B cell (primary cell): ENCODE measurements at regions not wholly inside any gene's neighbourhood (a gene's known extent, or its start where the extent isn't known, plus 50 kb on each side); places are given as distances from the start of the nearest gene placed in this dataset.

Source experiments
- ATAC-seq: fragments of 200-7000 bp; cut with Tn5 transposase; one replicate; pipeline ENCODE4 v1.10.0; 2021; ENCODE audit warnings: low read depth, mild to moderate bottlenecking, moderate number of reproducible peaks, moderate library complexity
- CTCF ChIA-PET: fragments of 350-600 bp; sonication (Branson Sonifier 250); formaldehyde crosslinking; loops from one replicate; lab custom pipeline; 2021; ENCODE audit warnings: antibody characterized with exemption, inconsistent platforms; lab: Charles Lee
- POLR2A ChIA-PET: fragments of 350-600 bp; sonication (Branson Sonifier 250); formaldehyde crosslinking; loops from one replicate; lab custom pipeline; 2021; ENCODE audit warnings: antibody characterized with exemption; lab: Charles Lee
- DNase-seq: peaks from one replicate; pipeline ENCODE4 v3.0.0; 2013
- H2AFZ ChIP-seq: 2 replicates; pipeline ENCODE4 v1.6.1; 2012; ENCODE audit warnings: mild to moderate bottlenecking, low read depth, low read length; ENCODE audit not compliant: insufficient read depth, poor library complexity, severe bottlenecking
- H3K27ac ChIP-seq, 2 donors: 1 replicate in 1 of 2; 2 replicates in 1 of 2; pipeline ENCODE4 v1.5.1; 2012 to 2013; ENCODE audit warnings: low read length in 2 of 2, mild to moderate bottlenecking in 2 of 2, moderate library complexity in 1 of 2
- H3K27me3 ChIP-seq, 4 experiments: fragments of 200-600 bp in 1 of 4; sonication (generic) in 1 of 4; replicated peaks in 1 of 4; 1 replicate in 2 of 4; 2 replicates in 2 of 4; pipeline versions ENCODE4 v1.6.1 to v1.7.0; 2013 to 2016; ENCODE audit warnings: low read length in 3 of 4, mild to moderate bottlenecking in 2 of 4, mixed read lengths in 1 of 4, moderate library complexity in 1 of 4; ENCODE audit not compliant: insufficient read depth in 4 of 4, control insufficient read depth in 3 of 4; ENCODE audit errors: control extremely low read depth in 1 of 4
- H3K36me3 ChIP-seq, 2 experiments: replicated peaks in 1 of 2; 1 replicate in 1 of 2; 2 replicates in 1 of 2; pipeline versions ENCODE4 v1.6.1 to v1.7.1; 2013; ENCODE audit warnings: low read length in 1 of 2; ENCODE audit not compliant: insufficient read depth in 2 of 2, control insufficient read depth in 1 of 2; ENCODE audit errors: control extremely low read depth in 1 of 2, extremely low read depth in 1 of 2
- H3K4me1 ChIP-seq, 2 donors: fragments of 200-600 bp in 1 of 2; sonication (generic) in 1 of 2; 1 replicate in 1 of 2; 2 replicates in 1 of 2; pipeline versions ENCODE4 v1.5.1 to v1.6.1; 2013 to 2017; ENCODE audit warnings: low read length in 2 of 2; ENCODE audit not compliant: control insufficient read depth in 2 of 2, insufficient read depth in 2 of 2
- H3K4me2 ChIP-seq: replicated peaks from 2 replicates; pipeline ENCODE3; 2012; ENCODE audit warnings: mild to moderate bottlenecking, low read depth, low read length; ENCODE audit not compliant: poor library complexity, severe bottlenecking
- H3K4me3 ChIP-seq, 5 experiments: fragments of 200-600 bp in 1 of 5; sonication (generic) in 1 of 5; 1 replicate in 3 of 5; 2 replicates in 2 of 5; pipeline versions ENCODE4 v1.5.1 to v1.7.0; 2011 to 2016; ENCODE audit warnings: low read length in 4 of 5, mild to moderate bottlenecking in 4 of 5, low read depth in 2 of 5, control low read depth in 1 of 5, moderate library complexity in 1 of 5; ENCODE audit not compliant: insufficient read depth in 1 of 5; ENCODE audit errors: control extremely low read depth in 1 of 5, extremely low read depth in 1 of 5
- H3K79me2 ChIP-seq: fragments of 200-600 bp; sonication (generic); one replicate; pipeline ENCODE4 v1.6.0; 2016; ENCODE audit warnings: low read length; ENCODE audit not compliant: control insufficient read depth, insufficient read depth
- H3K9ac ChIP-seq: fragments of 200-600 bp; sonication (generic); 2 replicates; pipeline ENCODE4 v1.6.1; 2017; ENCODE audit warnings: mild to moderate bottlenecking, low read length, moderate library complexity
- H3K9me3 ChIP-seq, 3 donors: one replicate each; pipeline versions ENCODE4 v1.6.1 to v1.7.1; 2013; ENCODE audit warnings: low read length in 2 of 3; ENCODE audit not compliant: control insufficient read depth in 2 of 3, insufficient read depth in 1 of 3; ENCODE audit errors: control extremely low read depth in 1 of 3
- H4K20me1 ChIP-seq: 2 replicates; pipeline ENCODE4 v1.6.0; 2012; ENCODE audit warnings: mild to moderate bottlenecking, low read length; ENCODE audit not compliant: insufficient read depth, control insufficient read depth, poor library complexity, severe bottlenecking
- H3K27ac Mint-ChIP-seq: one replicate; pipeline ENCODE4 v1.8.0; 2021; ENCODE audit warnings: mixed read lengths
- H3K27me3 Mint-ChIP-seq: one replicate; pipeline ENCODE4 v1.8.0; 2021; ENCODE audit warnings: mixed read lengths
- H3K4me1 Mint-ChIP-seq: one replicate; pipeline ENCODE4 v1.8.0; 2021; ENCODE audit warnings: mixed read lengths
- H3K4me3 Mint-ChIP-seq: one replicate; pipeline ENCODE4 v1.8.0; 2021; ENCODE audit warnings: mixed read lengths
- H3K9me3 Mint-ChIP-seq: one replicate; pipeline ENCODE4 v1.8.0; 2022; ENCODE audit warnings: mixed read lengths; ENCODE audit not compliant: insufficient read depth
- EZH2 ChIP-seq: IDR thresholded peaks from 2 replicates; pipeline ENCODE4 v1.6.1; 2012; ENCODE audit warnings: borderline replicate concordance, low read depth, mild to moderate bottlenecking, moderate library complexity, low read length; ENCODE audit not compliant: insufficient read depth, poor library complexity, severe bottlenecking
- WGBS: methylation state at CpG from one replicate; pipeline ENCODE4 v1.1.5; 2013; ENCODE audit warnings: missing lambda C conversion rate; ENCODE audit not compliant: insufficient coverage; 5-methylcytosine and 5-hydroxymethylcytosine counted together
- intact Hi-C: fragments of 100-400 bp; cut with micrococcal nuclease; formaldehyde crosslinking; loops from one replicate; pipeline ENCODE4 v1.10.0; 2022
- TF ChIP-seq, protein P1 (sequence below): fragments of 200-600 bp; IDR thresholded peaks from one replicate; pipeline ENCODE4 v1.8.0; 2022; ENCODE audit warnings: antibody characterized with exemption, mild to moderate bottlenecking

DNA sequence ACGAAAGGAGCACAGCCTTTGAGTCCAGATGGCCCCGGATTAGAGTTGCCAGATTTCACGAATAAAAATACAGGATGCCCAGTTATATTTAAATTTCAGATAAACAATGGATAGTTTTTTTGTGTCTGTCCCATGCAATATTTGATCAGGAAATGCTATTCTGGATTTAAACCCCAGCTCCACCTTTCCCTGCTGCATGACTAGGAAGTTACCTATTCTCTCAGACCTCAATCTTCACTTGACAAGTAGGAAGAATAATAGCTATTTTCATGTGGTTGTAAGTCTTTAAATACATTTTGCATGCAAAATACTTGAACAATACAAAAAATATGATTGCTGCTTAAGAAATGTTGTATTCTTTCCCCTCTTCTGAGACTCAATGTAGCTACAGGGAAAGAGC lies 125.3 kb upstream of the P2RY1 start:
- ATAC-seq (no peak), DNase-seq (no peak)
- POLR2A ChIA-PET = no interaction called here
- Histone ChIP-seq H3K79me2 (no peaks in the 10 kb centered on the region), H3K9ac (no peak overlapping the region), H4K20me1 (no peaks in the 10 kb centered on the region), H3K4me1 (no peaks in the 10 kb centered on the region), H2AFZ (no peak overlapping the region), H3K27me3 (no peaks in the 10 kb centered on the region), H3K27ac (no peak overlapping the region), H3K36me3 (no peaks in the 10 kb centered on the region), H3K9me3 (no peaks in the 10 kb centered on the region), H3K4me2 (no peak overlapping the region), H3K4me3 (no peak overlapping the region)
- peaks cover 3% of the 10 kb centered on the region for H3K27me3 Mint-ChIP-seq
- no peaks in the 10 kb centered on the region for H3K9me3 Mint-ChIP-seq
- no peak overlapping the region for H3K27ac Mint-ChIP-seq
- no CpG with 5 or more reads among the region's 3 CpGs for WGBS
- H3K4me1 Mint-ChIP-seq = no peaks in the 10 kb centered on the region
- CTCF ChIA-PET = no interaction called here
- no peak overlapping the region for H3K4me3 Mint-ChIP-seq
- intact Hi-C loops = no loop called here
- TF ChIP-seq, protein P1, sequence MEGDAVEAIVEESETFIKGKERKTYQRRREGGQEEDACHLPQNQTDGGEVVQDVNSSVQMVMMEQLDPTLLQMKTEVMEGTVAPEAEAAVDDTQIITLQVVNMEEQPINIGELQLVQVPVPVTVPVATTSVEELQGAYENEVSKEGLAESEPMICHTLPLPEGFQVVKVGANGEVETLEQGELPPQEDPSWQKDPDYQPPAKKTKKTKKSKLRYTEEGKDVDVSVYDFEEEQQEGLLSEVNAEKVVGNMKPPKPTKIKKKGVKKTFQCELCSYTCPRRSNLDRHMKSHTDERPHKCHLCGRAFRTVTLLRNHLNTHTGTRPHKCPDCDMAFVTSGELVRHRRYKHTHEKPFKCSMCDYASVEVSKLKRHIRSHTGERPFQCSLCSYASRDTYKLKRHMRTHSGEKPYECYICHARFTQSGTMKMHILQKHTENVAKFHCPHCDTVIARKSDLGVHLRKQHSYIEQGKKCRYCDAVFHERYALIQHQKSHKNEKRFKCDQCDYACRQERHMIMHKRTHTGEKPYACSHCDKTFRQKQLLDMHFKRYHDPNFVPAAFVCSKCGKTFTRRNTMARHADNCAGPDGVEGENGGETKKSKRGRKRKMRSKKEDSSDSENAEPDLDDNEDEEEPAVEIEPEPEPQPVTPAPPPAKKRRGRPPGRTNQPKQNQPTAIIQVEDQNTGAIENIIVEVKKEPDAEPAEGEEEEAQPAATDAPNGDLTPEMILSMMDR = no peak
- TF ChIP-seq EZH2 = no peak

- intact Hi-C loops = no loop called here
- Mint-ChIP-seq H3K4me3 (no peak overlapping the region), H3K27me3 (peaks cover 3% of the 10 kb centered on the region), H3K27ac (no peak overlapping the region), H3K4me1 (no peaks in the 10 kb centered on the region), H3K9me3 (no peaks in the 10 kb centered on the region)
- POLR2A ChIA-PET = no interaction called here
- WGBS = no CpG with 5 or more reads among the region's 3 CpGs
- Histone ChIP-seq H4K20me1 (no peaks in the 10 kb centered on the region), H3K4me3 (no peak overlapping the region), H3K9me3 (no peaks in the 10 kb centered on the region), H2AFZ (no peak overlapping the region), H3K36me3 (no peaks in the 10 kb centered on the region), H3K79me2 (no peaks in the 10 kb centered on the region), H3K27me3 (no peaks in the 10 kb centered on the region), H3K4me2 (no peak overlapping the region), H3K4me1 (no peaks in the 10 kb centered on the region), H3K9ac (no peak overlapping the region), H3K27ac (no peak overlapping the region)
- no peak for ATAC-seq
- DNase-seq = no peak
- CTCF ChIA-PET = no interaction called here
- TF ChIP-seq EZH2 = no peak
- TF ChIP-seq, protein P1 = no peak
Observed at GRCh38 chr3:152710549-152710948, 124.4 kb upstream of the P2RY1 start.
